GM23248 (cell line): ENCODE measurements at regions not wholly inside any gene's neighbourhood (a gene's known extent, or its start where the extent isn't known, plus 50 kb on each side); places are given as distances from the start of the nearest gene placed in this dataset.

Experiments
- EZH2 ChIP-seq: fragments of 200-600 bp; sonication (generic); IDR thresholded peaks from 2 replicates; pipeline ENCODE4 v1.6.1; 2018; ENCODE audit warnings: antibody characterized with exemption, mild to moderate bottlenecking; ENCODE audit not compliant: insufficient read depth, poor library complexity, severe bottlenecking
- EZH2phosphoT487 ChIP-seq: fragments of 200-600 bp; sonication (generic); IDR thresholded peaks from 2 replicates; pipeline ENCODE4 v1.6.1; 2018; ENCODE audit warnings: antibody characterized with exemption, moderate library complexity, mild to moderate bottlenecking, low read depth; ENCODE audit not compliant: insufficient read depth

GRCh38 chr18:30134020-30134419 is 908.5 kb downstream of the DSC3 start:
- no peak for TF ChIP-seq EZH2
- TF ChIP-seq EZH2phosphoT487 = no peak
